ENCODE measurements at regions not wholly inside any gene's neighbourhood (a gene's known extent, or its start where the extent isn't known, plus 50 kb on each side); places are given as distances from the start of the nearest gene placed in this dataset.

DNA sequence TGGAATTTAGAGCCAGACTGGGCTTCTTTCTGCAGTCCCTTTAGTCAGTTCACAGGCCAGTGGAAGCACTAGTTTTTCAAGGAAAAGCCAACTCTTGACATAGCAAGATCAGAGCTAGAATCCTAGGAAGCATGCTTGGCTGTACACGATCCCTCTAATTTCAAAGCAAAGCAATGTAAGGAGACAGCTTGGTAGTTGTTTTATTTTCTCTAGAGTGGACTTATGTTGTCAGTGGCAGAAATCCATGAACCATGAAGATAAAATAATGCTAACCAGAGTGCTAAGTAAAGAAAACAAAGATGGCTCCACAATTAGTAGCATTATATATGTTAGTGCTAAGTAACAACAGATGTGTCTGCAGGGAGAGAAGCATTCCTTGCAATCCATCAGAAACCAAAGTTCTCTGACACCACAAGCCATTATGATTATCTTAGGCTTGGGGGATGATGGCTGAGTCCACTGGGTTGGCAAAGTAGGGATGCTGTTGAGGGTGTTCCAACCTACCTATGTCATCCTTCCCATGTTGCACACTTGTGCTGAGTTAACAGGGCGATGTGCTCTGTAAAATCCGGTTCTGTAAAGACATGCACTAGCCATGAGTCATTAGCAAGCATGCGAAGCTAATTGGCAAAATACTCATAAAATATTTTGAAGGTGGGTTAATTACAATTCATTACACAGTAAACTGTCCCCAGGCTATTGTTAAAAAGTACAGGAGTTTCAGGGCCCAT, 115.2 kb downstream of the BMP2 start:
- no peak for DNase-seq (ENCODE audit: low spot score)
- intact Hi-C loops (cut with DNase I) = no loop called here

DNA sequence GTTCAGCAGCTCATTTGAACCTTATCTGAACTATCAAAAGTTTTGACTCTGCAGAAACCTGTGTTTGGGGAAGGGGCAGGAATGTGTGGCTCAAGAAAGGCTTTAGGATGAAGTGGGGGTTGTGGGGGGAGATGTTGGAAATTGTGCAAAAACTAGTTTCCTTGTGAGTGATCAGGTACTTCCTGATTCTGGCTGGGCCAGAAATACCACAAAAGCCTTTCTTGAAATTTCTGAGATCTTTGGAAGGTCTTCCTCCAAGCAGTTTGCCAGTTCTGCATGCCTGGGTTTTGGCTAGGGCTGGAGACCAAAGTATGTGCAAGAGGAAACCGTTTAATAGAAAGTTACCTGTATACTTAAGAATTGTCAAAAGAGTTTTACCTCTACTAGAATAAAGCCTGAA, 116.6 kb downstream of the BMP2 start:
- no peak for DNase-seq (ENCODE audit: low spot score)
- intact Hi-C loops (cut with DNase I) = no loop called here

DNA sequence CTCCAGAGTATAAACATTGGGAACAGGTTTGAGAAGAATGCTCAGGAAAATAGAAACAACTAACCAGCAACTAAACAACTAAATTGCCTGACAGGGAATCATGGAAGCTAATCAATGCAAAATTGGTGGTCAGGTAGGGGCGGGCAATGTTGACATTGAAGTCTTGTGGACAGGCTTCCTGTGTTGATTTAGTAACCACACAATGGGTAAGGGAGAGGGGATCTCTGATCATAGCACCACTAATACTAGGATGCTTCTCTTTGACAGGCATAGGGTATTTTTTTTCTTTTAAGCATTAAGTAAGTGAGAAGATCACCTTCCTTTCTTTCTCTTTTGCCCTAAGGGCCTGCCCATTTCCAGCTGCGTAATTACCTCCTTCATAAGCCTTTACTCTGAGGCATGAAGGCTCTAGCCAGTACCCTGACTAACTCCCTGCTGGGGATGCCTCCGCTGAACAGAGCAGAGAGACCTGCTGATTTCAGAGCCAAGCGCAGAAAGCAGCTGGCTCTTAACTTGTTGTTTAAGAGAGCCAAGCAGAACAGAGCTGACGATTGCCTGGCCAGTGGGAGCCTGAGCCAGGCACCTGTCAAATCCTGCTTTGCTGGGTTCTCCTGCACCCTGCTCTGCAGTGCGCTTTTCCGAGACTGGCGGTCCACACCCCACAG, 118.7 kb downstream of the BMP2 start:
- intact Hi-C loops (cut with DNase I) = no loop called here
- no peak for DNase-seq (ENCODE audit: low spot score)

DNA sequence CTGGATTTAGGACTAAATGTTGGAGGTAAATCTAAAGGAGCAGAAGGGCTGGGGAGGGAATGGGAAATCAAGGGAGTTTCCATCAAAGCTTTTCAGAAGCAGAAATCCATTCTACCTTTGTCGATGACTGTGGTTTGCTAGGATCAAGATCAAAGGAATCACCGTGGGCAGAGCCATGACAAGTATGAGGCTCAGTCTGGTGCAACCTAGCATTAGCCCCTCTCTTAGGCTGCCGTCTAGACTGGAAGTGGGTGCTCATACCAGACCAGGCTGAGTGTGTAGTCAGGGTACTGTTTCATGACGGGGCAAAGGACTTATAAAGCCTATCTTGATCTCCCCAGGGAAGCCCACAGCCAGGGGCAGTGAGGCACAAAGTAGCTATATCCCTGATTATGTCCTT, 120.5 kb downstream of the BMP2 start:
- intact Hi-C loops (cut with DNase I) = no loop called here
- no peak for DNase-seq (ENCODE audit: low spot score)

DNA sequence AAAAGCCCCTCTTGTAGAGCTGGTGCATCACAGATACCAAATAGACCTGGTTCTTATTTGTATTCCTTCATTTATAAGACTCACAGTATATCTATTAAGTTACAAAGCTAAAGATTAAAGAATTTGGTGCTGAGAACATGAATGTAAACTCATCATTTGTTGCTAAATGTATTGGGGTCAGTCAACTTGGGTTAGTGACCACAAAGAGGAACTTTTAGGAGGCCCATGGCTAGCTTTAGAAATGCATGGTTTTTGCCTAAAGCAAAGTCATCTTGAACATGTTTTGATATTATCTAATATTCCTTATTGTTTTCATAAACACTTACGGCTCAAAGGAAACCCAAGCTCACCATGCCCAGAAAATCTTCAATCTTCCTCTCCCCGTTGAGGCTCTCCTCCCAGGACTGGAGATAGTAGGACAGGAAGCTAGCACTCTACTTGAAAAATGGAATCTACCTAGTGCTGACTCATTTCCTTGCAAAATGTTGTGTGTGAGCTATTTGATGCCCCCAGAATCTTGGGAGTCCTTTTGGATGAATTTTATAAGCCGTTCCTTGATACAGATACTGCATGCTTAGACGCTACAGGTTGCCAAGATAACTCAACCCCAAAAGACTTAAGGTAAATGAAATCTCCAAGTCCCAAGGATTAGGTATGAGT, 121.4 kb downstream of the BMP2 start:
- no peak for DNase-seq (ENCODE audit: low spot score)
- intact Hi-C loops (cut with DNase I) = no loop called here

DNA sequence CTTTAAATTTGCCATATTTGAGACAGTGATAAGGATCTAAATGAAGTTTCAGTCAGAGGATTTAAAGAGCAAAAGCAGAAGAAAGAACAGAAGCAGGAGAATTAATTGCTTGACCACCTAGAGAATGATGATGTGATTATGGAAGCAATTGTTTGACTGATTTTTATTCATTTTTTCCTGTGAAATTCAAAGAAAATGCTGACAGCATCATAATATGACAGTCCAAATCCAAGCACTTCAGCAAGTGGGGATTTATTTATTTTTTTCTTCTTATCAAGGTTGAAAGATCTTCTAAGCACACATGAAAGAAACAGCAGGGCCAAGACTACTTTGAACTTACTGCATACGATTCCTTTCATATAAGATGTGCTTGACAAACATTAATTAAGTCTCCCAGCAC, 125.2 kb downstream of the BMP2 start:
- intact Hi-C loops (cut with DNase I) = no loop called here
- no peak for DNase-seq (ENCODE audit: low spot score)

DNA sequence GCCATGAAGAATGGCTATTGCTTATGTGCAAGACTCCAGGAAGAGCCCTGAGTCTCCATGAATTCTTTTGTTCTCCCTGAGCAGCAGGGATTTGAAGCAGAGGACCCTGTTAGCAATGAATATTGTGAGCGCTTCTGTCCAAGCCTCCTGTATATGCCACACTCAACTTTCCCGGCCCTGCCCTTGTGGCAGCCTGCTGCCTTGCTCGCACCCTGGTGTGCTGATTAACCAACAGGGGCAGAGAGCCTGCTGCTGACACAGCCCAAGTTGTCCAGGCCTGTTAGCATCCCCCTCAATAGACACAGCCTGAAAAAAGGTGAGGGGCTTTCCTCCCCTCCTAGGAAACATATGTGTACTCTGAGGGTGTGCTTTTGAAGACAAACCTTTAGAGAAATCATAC, 131.4 kb downstream of the BMP2 start:
- intact Hi-C loops (cut with DNase I) = no loop called here
- no peak for DNase-seq (ENCODE audit: low spot score)

DNA sequence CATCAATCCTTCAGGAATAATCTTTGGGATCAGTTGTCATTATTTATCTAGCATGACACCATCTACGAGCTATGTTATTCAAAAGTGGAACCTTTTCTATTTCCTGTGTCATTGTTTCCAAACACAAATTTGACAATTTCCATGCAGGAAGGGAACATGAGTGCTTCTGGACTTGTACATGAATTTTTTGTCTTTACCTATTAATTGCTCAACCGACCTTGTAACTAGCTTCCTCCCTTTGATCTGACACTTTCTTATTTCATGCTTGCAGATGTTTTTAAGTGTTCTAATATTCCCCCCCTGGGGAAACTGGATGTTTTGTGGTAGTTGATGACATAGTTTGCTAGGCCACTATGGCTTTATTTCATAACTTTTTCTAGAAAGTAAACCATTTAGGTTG, 139.4 kb downstream of the BMP2 start:
- intact Hi-C loops (cut with DNase I) = no loop called here
- no peak for DNase-seq (ENCODE audit: low spot score)

DNA sequence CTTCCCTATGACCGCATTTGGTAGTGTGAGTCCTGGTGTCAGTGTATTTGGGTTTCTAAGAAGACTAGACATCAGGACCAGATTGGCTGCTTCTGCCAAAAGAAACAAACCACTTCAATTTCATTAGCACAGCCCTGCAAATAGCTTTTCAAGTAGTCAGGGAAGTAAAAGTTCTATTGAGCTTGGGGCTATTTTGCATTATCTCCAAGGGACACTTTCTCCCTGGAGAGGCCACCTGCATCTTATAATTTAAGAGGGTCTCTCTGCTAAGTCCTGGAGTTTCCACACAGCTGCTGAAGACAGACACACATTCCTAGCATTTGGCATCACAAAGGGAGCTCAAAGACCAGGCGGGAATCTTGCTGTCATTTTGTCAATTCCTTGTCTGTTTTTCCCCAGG, 141.2 kb downstream of the BMP2 start:
- intact Hi-C loops (cut with DNase I) = no loop called here

DNA sequence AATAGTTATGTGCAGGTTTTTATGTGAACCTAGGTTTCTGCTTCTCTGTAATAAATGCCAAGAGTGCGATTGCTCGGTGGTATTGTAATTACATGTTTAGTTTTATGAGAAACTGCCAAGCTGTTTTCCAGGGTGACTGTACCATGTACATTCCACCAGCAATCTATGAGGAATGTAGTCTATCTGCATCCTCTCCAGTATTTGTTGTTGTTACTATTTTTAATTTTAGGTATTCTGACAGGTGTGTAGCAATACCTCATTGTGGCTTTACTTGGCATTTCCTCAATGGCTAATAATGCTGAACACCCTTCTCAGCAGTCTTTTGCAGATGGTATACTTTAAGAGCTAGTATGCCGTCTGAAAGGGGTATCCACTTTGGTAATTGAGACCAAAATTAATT, 142.1 kb downstream of the BMP2 start:
- DNase-seq (ENCODE audit: low spot score) = no peak
- intact Hi-C loops (cut with DNase I) = no loop called here

More for the DNA sequence above, 141.2 kb downstream of the BMP2 start:
- DNase-seq (ENCODE audit: low spot score) = no peak

DNA sequence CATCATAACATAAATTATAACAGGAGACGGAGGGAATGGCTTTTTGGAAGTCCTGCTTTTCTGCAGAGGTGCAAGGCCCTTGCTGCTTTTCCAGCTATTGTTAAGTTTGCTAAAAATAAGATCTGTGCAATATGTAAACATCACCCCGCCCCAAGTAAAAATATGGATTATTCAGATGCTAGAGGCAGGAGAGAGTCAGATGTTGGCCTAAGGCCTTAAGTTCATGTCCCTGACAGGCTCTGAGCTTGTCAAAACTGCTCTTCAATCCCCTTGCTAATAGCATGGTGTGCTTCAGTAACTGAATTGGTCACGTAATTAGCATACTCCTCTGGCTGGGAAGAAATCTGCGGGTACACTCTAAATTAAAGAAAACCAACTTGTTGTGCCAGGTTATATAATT, 147.5 kb downstream of the BMP2 start:
- DNase-seq (ENCODE audit: low spot score) = no peak
- intact Hi-C loops (cut with DNase I) = no loop called here

DNA sequence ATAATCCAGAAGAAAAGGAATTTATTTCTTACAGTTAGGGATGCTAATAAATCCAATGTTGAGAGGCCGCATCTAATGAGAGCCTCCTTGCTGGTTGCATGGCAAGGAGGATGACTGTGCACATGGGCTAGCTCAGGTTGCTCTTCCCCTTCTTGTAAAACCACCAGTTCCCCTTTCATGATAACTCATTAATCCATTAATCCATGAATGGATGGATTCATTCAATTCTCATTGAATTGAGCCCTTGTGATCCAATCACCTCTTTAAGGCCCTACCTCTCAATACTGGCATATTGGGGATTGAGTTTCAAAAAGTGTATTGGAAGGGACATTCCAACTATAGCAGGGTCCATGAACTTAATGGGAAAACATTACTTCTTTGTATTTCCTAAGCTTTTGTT, 149.5 kb downstream of the BMP2 start:
- intact Hi-C loops (cut with DNase I) = no loop called here
- no peak for DNase-seq (ENCODE audit: low spot score)

DNA sequence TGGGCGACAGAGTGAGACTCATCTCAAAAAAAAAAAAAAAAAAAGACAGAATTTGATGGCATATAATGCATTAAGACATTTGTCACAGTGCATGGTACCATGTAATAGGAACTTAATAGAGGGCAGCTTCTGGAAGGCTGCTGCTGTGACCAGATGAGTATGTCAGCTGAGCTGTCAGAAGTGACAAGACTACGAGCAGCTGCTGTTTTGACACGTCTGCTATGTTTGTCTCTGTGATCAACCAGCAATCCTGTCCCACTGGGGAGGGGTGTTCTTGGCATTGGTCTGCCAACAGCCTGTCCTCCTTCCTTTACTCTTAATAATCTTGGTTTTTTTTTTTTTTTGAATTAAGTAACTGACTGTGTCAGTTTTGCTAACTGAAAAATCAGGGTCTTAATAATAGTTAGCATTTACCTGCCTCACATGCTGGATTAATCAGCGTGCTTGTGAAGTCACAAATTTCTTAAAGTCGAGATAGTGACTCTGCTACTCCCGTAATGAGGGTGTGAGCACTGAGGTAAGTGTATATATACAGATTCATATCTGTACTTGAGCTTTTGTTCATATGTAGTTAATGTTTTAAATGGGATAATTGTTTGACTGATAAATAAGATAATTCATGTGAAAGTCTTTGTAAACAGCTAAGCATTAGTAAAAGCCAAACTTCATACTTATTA, 152.4 kb downstream of the BMP2 start:
- intact Hi-C loops (cut with DNase I) = loop anchor here in 1 of 2 donors (2.0 kb wide), 1 partner anchor 77 kb away; no protein-coding TSS in a partner anchor
- no peak for DNase-seq (ENCODE audit: low spot score)

DNA sequence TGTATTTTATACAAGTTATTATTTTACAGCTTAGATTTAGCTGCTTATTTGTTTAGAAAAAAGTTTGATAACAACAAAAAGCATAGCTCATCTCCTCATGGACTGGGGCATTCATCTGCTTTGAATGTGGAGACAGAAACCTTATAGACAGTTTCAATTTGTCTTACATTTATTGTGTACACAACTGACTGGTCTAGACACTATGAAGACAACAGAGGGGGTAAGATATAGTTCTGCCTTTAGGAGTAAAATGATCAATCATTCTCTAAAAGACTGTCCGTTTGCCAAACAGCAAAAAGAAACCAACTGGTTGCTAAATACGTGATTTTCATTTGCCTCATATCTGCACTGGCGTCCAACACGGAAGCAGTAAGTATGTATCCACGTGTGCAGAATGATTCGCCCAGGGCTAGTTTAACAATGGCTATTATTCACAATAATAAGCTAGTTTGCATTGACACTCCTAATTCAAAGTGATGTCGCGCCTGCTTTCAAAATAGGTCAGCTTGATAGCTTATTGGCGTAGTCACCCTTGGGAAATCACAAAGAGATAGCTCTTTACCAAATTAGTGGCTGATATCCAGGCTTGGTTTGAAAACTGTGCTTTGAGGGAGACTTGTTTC, 153.6 kb downstream of the BMP2 start:
- intact Hi-C loops (cut with DNase I) = loop anchor here in 1 of 2 donors (2.0 kb wide), 1 partner anchor 78 kb away; no protein-coding TSS in a partner anchor
- no peak for DNase-seq (ENCODE audit: low spot score)

DNA sequence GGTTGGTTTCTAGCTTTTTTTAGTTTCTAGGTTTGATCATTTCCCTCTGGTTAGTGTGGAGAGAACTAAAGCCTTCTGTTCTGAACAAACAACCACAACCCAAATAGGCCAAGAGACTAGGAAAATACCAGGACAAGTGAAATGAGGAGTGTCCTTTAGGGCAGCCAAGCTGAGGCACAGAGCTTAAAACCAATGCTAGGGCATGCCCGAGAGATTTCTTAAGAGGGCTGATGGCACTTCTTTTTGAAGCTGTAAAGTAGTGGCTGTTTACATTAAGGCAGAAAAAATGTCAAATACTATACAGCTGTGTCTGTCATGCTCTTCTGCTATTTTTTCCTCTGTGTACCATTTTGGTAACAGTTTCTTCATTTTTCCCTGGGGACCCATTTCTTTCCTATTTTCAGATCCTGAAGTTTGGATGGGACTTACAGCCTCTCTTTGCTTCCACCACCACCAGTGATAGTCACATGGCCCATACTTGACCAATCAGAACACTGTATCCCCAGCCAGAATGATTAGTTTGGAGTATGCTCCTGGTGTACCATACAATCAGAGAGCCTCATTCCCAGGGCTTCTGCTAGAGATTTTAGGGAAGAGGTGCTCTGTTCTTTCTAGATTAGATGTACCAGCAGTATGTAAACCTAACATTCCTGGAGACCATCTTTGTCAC, 154.4 kb downstream of the BMP2 start:
- intact Hi-C loops (cut with DNase I) = loop anchor here in 1 of 2 donors (2.0 kb wide), 1 partner anchor 79 kb away; no protein-coding TSS in a partner anchor
- DNase-seq (ENCODE audit: low spot score) = no peak

DNA sequence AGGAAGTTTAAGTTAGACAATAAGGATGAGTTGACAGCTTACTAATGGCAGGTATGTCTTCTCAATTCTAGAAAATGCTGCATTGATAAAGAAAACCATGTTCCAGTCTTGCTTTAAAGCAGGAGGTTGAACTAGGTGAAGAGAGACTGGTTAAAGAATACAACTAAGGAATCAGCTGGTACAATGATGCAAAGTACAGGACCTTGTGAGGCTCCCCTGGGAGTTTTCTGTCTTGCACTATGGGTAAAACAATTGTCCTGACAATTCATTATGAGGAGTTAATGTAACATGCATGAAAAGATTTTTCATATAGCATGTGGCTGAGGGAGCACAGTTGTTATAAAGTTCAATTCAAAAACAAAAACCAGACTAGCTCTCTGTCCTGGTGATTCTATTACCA, 157.2 kb downstream of the BMP2 start:
- DNase-seq (ENCODE audit: low spot score) = no peak
- intact Hi-C loops (cut with DNase I) = no loop called here

DNA sequence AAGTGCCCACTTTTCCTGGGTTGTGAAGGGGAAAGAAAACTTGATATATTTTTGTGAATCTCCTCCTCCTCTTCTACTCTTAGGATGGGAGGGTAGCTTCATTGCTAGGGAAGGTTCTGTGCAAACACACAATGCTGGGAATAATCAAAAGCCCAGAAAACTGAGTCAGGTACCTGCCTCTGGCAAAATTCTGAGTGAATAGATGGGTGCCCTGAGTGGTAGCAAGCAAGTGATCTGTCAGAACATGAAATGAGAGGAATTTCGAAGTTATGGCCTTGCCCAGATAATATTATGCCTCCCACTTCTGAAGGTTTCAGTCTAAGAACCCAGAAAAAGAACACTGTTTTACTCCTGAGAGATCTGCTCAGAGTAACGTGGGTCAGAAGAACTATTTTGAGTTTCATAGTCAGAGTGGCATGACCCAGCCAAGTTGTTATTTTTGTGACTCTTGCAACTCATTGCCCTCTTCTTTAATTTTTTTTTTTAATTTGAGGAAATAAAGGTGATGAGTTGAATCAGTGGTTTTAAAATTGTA, 158.3 kb downstream of the BMP2 start:
- intact Hi-C loops (cut with DNase I) = no loop called here
- DNase-seq (ENCODE audit: low spot score) = no peak

DNA sequence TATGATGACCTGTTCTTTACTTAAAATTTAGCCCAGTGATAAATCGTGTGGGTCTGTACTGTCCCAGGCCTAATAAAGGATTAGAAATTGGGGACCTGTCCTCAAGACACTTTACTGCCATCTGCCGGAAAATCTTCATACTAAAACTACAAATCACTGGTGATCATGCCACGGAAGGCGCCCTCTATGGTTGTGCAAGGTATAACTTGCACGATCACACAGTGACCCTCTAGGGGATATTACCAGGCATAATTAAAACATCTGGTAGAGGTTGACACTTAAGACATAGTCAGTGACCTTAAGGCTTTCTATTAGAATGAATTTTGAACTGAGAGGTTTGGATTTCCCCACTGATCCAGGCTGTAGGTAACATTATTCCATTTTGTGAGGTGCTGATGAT, 172.6 kb downstream of the BMP2 start:
- DNase-seq (ENCODE audit: low spot score) = no peak
- intact Hi-C loops (cut with DNase I) = no loop called here

DNA sequence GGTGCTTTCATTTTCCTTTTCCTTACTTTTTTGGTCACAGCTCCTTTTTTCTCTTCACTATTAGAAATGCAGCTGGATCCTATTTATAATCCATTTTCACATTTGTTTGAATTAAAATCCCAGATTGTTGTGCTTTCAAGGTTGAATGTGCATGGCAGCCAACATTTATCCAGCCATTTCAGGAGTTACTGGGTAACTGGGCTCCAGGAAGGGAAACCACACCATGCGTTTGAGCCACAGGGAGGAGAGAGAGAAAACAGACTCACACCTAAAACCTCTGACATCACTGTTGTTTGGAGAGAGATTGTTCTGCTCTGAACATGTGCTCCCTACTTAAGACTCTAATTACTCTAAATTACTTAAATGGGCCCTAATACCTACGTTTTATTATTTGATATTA, 173.4 kb downstream of the BMP2 start:
- intact Hi-C loops (cut with DNase I) = no loop called here
- no peak for DNase-seq (ENCODE audit: low spot score)

Measured in posterior vena cava (tissue), 2 donors.